ENCODE measurements at regions not wholly inside any gene's neighbourhood (a gene's known extent, or its start where the extent isn't known, plus 50 kb on each side); places are given as distances from the start of the nearest gene placed in this dataset.

- TF ChIP-seq EZH2 (IDR thresholded peaks at IDR 0.05; ENCODE audit: low read depth) (no peak), CTCF (conservative IDR thresholded peaks at IDR 0.05) (no peak)
These were observed 167.8 kb downstream of the PAWR start for GRCh38 chr12:79522989-79523386.

Measured in PC-9 (cell line).